K562 (cell line): ENCODE measurements at regions not wholly inside any gene's neighbourhood (a gene's known extent, or its start where the extent isn't known, plus 50 kb on each side); places are given as distances from the start of the nearest gene placed in this dataset.

ENCODE experiments used
- ATAC-seq: fragments of 200-7000 bp; cut with Tn5 transposase; 3 replicates; pipeline ENCODE4 v1.9.1; 2020; ENCODE audit warnings: moderate library complexity
- BruUV-seq: library from RNA; stranded (reverse); fragments of 400-500 nt; replicated peaks from 2 replicates; lab custom pipeline; 2021; lab: Mats Ljungman, UMichigan
- CTCF ChIA-PET: fragments of 300-600 bp; formaldehyde crosslinking; extraction: SDS; loops from one replicate; lab custom pipeline; 2021; ENCODE audit warnings: low intra/inter-chr PET ratio; lab: Yijun Ruan, JAX
- POLR2A ChIA-PET: fragments of 300-600, 350-650 bp; sonication (Branson Sonifier 250); formaldehyde crosslinking; extraction: SDS; loops from one replicate; lab custom pipeline; 2021; ENCODE audit warnings: antibody characterized with exemption, inconsistent platforms; lab: Yijun Ruan, JAX
- DNase-seq, 4 experiments: peaks; one replicate each; pipeline versions ENCODE4 v3.0.0 to v3.0.0-alpha.2; 2011 to 2018; ENCODE audit warnings: low spot score in 3 of 4, mixed read lengths in 3 of 4; ENCODE audit errors: extremely low read depth in 1 of 4
- FAIRE-seq: peaks from 2 replicates; lab custom pipeline; 2011; peaks lifted over from hg19 to GRCh38; lab: Jason Lieb, UNC
- H2AFZ ChIP-seq: 2 replicates; pipeline ENCODE4 v1.6.0; 2011; ENCODE audit warnings: low read depth, low read length, control low read depth, inconsistent platforms
- H3K27ac ChIP-seq: fragments of 200-600 bp; 3 replicates; pipeline ENCODE4 v1.8.0; 2011; ENCODE audit warnings: low read depth, mild to moderate bottlenecking, control low read depth, inconsistent platforms, low read length, moderate library complexity, mixed read lengths; ENCODE audit errors: extremely low read depth
- H3K27me3 ChIP-seq, 2 experiments: fragments of 300-600 bp in 1 of 2; 2 replicates in 1 of 2; 3 replicates in 1 of 2; pipeline versions ENCODE4 v1.6.0 to v1.8.0; 2011; ENCODE audit warnings: inconsistent platforms in 2 of 2, low read length in 2 of 2, mild to moderate bottlenecking in 1 of 2, mixed read lengths in 1 of 2, moderate library complexity in 1 of 2; ENCODE audit not compliant: control insufficient read depth in 2 of 2, insufficient read depth in 2 of 2
- H3K36me3 ChIP-seq: fragments of 300-600 bp; 3 replicates; pipeline ENCODE4 v1.8.0; 2011; ENCODE audit warnings: mild to moderate bottlenecking, low read length, inconsistent platforms; ENCODE audit not compliant: control insufficient read depth, insufficient read depth
- H3K4me1 ChIP-seq, 2 experiments: fragments of 200-600 bp in 1 of 2; replicated peaks in 1 of 2; 2 replicates in 1 of 2; 3 replicates in 1 of 2; pipeline versions ENCODE4 v1.5.1 to v1.8.0; 2011; ENCODE audit warnings: inconsistent platforms in 2 of 2, low read length in 2 of 2, mild to moderate bottlenecking in 1 of 2, mixed read lengths in 1 of 2, moderate library complexity in 1 of 2; ENCODE audit not compliant: control insufficient read depth in 2 of 2, insufficient read depth in 2 of 2
- H3K4me2 ChIP-seq: 2 replicates; pipeline ENCODE4 v1.6.1; 2011; ENCODE audit warnings: low read length, control low read depth, inconsistent platforms, mixed read lengths; ENCODE audit not compliant: insufficient read depth
- H3K4me3 ChIP-seq: fragments of 200-600 bp; sonication (generic), shearing (Covaris generic); 2 replicates; pipeline ENCODE4 v1.5.1; 2016; ENCODE audit warnings: control low read depth, inconsistent platforms
- H3K79me2 ChIP-seq: fragments of 200-600 bp; 3 replicates; pipeline ENCODE4 v1.8.0; 2011; ENCODE audit warnings: low read length, inconsistent platforms; ENCODE audit not compliant: control insufficient read depth, insufficient read depth
- H3K9ac ChIP-seq, 2 experiments: 2 replicates each; pipeline versions ENCODE4 v1.6.0 to v1.6.1; 2011; ENCODE audit warnings: low read depth in 2 of 2, low read length in 2 of 2, control low read depth in 1 of 2, inconsistent platforms in 1 of 2, mild to moderate bottlenecking in 1 of 2, mixed read lengths in 1 of 2; ENCODE audit not compliant: insufficient read depth in 1 of 2
- H3K9me1 ChIP-seq: one replicate; pipeline ENCODE4 v1.6.0; 2011; ENCODE audit warnings: inconsistent platforms, mild to moderate bottlenecking, low read length, moderate library complexity; ENCODE audit not compliant: control insufficient read depth, insufficient read depth
- H3K9me3 ChIP-seq: replicated peaks from 2 replicates; pipeline ENCODE4 v1.5.1; 2011; ENCODE audit warnings: low read depth, low read length, inconsistent platforms; ENCODE audit not compliant: control insufficient read depth, insufficient read depth
- H4K20me1 ChIP-seq: replicated peaks from 2 replicates; pipeline ENCODE4 v1.6.1; 2011; ENCODE audit warnings: low read length, inconsistent platforms, mixed read lengths; ENCODE audit not compliant: control insufficient read depth, insufficient read depth
- BRCA1 ChIP-seq, 2 experiments: fragments of 450-650 bp in 1 of 2; sonication (generic) in 1 of 2; formaldehyde crosslinking in 1 of 2; IDR thresholded peaks; 2 replicates each; pipeline versions ENCODE4 v1.5.0 to v1.6.1; 2017 to 2020; ENCODE audit warnings: mild to moderate bottlenecking in 1 of 2, missing genetic modification reagents in 1 of 2
- HMG20A ChIP-seq: fragments of 450-650 bp; formaldehyde crosslinking; conservative IDR thresholded peaks from 2 replicates; pipeline ENCODE4 v1.4.0; 2020; ENCODE audit warnings: mild to moderate bottlenecking, mixed read lengths
- MCM7 ChIP-seq, 2 experiments: fragments of 450-650 bp; IDR thresholded peaks; 2 replicates each; pipeline ENCODE4 v1.6.1; 2016 to 2018
- NFXL1 ChIP-seq: fragments of 450-650 bp; formaldehyde crosslinking; IDR thresholded peaks from 2 replicates; pipeline ENCODE4 v1.4.0; 2021; ENCODE audit warnings: mild to moderate bottlenecking
- PHTF2 ChIP-seq: fragments of 250-450 bp; sonication (Bioruptor Pico); IDR thresholded peaks from 2 replicates; pipeline ENCODE4 v1.5.0; 2021; ENCODE audit warnings: mild to moderate bottlenecking
- TCF7L2 ChIP-seq: fragments of 150-350 bp; IDR thresholded peaks from 2 replicates; pipeline ENCODE4 v1.6.1; 2016; ENCODE audit warnings: low read depth, mild to moderate bottlenecking, low read length, moderate library complexity
- TGIF2 ChIP-seq: sonication (generic); formaldehyde crosslinking; IDR thresholded peaks from 2 replicates; pipeline ENCODE4 v1.8.1; 2022; ENCODE audit warnings: mild to moderate bottlenecking, missing genetic modification reagents, moderate library complexity
- ZC3H11A ChIP-seq: IDR thresholded peaks from 2 replicates; pipeline ENCODE4 v1.6.1; 2012; ENCODE audit warnings: low read depth, low read length, improper control_type of control experiment
- ZNF217 ChIP-seq: sonication (generic); formaldehyde crosslinking; IDR thresholded peaks from 2 replicates; pipeline ENCODE4 v1.8.0; 2022; ENCODE audit warnings: mild to moderate bottlenecking, missing genetic modification reagents
- WGBS: fragments of 100-300 bp; shearing (Covaris generic); methylation state at CpG from one replicate; pipeline ENCODE4 v1.1.6; 2016; ENCODE audit warnings: low coverage, mixed read lengths; ENCODE audit not compliant: insufficient coverage; ENCODE audit errors: missing lambda C conversion rate; 5-methylcytosine and 5-hydroxymethylcytosine counted together
- in situ Hi-C: fragments of 300-500 bp; cut with MboI; formaldehyde crosslinking; loops from 4 replicates; pipeline ENCODE4 v1.15.0; 2018; ENCODE audit warnings: inconsistent platforms, mixed read lengths
- intact Hi-C: fragments of 100-400 bp; cut with micrococcal nuclease; formaldehyde crosslinking; loops from 2 replicates; pipeline ENCODE4 v1.14.2; 2022
- TF ChIP-seq, protein P1 (sequence below): fragments of 450-650 bp; IDR thresholded peaks from 2 replicates; pipeline ENCODE4 v1.7.1; 2018; ENCODE audit warnings: mild to moderate bottlenecking, low read depth; ENCODE audit not compliant: partially characterized antibody

GRCh38 chr9:91494751-91495150 lies 71.1 kb upstream of the NFIL3 start:
- WGBS = 0% methylated on average over 3 of the region's 3 CpGs
- no peaks in the 10 kb centered on the region; the same call in 1 of the 2 replicates for H3K9me3 ChIP-seq
- no peaks in the 10 kb centered on the region for H3K4me1 ChIP-seq
- no peaks in the 10 kb centered on the region for H3K9me1 ChIP-seq
- in situ Hi-C loops (no loop called here), intact Hi-C loops (no loop called here)
- no peak for ATAC-seq
- H3K4me2 ChIP-seq = no peak overlapping the region
- CTCF ChIA-PET = no interaction called here
- H2AFZ ChIP-seq = no peak overlapping the region
- no peaks in the 10 kb centered on the region for H3K36me3 ChIP-seq
- FAIRE-seq = no peak
- TF ChIP-seq TCF7L2 (no peak), HMG20A (no peak), ZC3H11A (no peak), PHTF2 (CRISPR knock-in tag) (no peak), BRCA1 (IDR thresholded peaks at IDR 0.05) (no peak), BRCA1 (CRISPR knock-in tag; IDR thresholded peaks at IDR 0.05) (no peak), TGIF2 (CRISPR knock-in tag) (no peak), ZNF217 (no peak), MCM7 (IDR thresholded peaks at IDR 0.05) (no peak), NFXL1 (CRISPR knock-in tag) (no peak)
- TF ChIP-seq, protein P1, sequence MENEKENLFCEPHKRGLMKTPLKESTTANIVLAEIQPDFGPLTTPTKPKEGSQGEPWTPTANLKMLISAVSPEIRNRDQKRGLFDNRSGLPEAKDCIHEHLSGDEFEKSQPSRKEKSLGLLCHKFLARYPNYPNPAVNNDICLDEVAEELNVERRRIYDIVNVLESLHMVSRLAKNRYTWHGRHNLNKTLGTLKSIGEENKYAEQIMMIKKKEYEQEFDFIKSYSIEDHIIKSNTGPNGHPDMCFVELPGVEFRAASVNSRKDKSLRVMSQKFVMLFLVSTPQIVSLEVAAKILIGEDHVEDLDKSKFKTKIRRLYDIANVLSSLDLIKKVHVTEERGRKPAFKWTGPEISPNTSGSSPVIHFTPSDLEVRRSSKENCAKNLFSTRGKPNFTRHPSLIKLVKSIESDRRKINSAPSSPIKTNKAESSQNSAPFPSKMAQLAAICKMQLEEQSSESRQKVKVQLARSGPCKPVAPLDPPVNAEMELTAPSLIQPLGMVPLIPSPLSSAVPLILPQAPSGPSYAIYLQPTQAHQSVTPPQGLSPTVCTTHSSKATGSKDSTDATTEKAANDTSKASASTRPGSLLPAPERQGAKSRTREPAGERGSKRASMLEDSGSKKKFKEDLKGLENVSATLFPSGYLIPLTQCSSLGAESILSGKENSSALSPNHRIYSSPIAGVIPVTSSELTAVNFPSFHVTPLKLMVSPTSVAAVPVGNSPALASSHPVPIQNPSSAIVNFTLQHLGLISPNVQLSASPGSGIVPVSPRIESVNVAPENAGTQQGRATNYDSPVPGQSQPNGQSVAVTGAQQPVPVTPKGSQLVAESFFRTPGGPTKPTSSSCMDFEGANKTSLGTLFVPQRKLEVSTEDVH = no peak
- peaks cover 9 to 22% of the 10 kb centered on the region in 2 experiments for H3K27me3 ChIP-seq
- no peak overlapping the region for H3K4me3 ChIP-seq
- DNase-seq = no peak
- no peaks in the 10 kb centered on the region for H3K79me2 ChIP-seq
- H4K20me1 ChIP-seq = no peaks in the 10 kb centered on the region
- H3K27ac ChIP-seq = no peak overlapping the region
- no peak overlapping the region for H3K9ac ChIP-seq
- POLR2A ChIA-PET = no interaction called here
- no TSS peak for BruUV-seq
